K562 (cell line): ENCODE measurements at regions not wholly inside any gene's neighbourhood (a gene's known extent, or its start where the extent isn't known, plus 50 kb on each side); places are given as distances from the start of the nearest gene placed in this dataset.

Experiments used
- DACH1 ChIP-seq: fragments of 450-650 bp; IDR thresholded peaks from 2 replicates; pipeline ENCODE4 v1.6.1; 2018; ENCODE audit not compliant: partially characterized antibody
- HNRNPUL1 ChIP-seq: fragments of 200-400 bp; formaldehyde crosslinking; IDR thresholded peaks from 2 replicates; pipeline ENCODE4 v1.6.1; 2017; ENCODE audit warnings: low read length
- LEF1 ChIP-seq: fragments of 450-650 bp; IDR thresholded peaks from 2 replicates; pipeline ENCODE4 v1.6.1; 2016; ENCODE audit warnings: mild to moderate bottlenecking
- POU5F1 ChIP-seq: fragments of 150-350 bp; IDR thresholded peaks from 2 replicates; pipeline ENCODE4 v1.6.1; 2014; ENCODE audit warnings: borderline replicate concordance, low read length, low read depth, mild to moderate bottlenecking; ENCODE audit not compliant: partially characterized antibody
- TF ChIP-seq, protein P1 (sequence below), 2 experiments: fragments of 450-650 bp; formaldehyde crosslinking in 1 of 2; IDR thresholded peaks; 2 replicates each; pipeline versions ENCODE4 v1.4.0 to v1.6.1; 2014 to 2020; ENCODE audit warnings: mild to moderate bottlenecking in 2 of 2, borderline replicate concordance in 1 of 2, low read depth in 1 of 2
- TF ChIP-seq, protein P2 (sequence below): sonication (generic); formaldehyde crosslinking; IDR thresholded peaks from 2 replicates; pipeline ENCODE4 v1.8.1; 2023; ENCODE audit warnings: mild to moderate bottlenecking, missing genetic modification reagents, moderate library complexity
- TF ChIP-seq, protein P3 (sequence below): fragments of 450-650 bp; IDR thresholded peaks from 2 replicates; pipeline ENCODE4 v1.6.1; 2016; ENCODE audit warnings: antibody characterized with exemption

- TF ChIP-seq, protein P1, sequence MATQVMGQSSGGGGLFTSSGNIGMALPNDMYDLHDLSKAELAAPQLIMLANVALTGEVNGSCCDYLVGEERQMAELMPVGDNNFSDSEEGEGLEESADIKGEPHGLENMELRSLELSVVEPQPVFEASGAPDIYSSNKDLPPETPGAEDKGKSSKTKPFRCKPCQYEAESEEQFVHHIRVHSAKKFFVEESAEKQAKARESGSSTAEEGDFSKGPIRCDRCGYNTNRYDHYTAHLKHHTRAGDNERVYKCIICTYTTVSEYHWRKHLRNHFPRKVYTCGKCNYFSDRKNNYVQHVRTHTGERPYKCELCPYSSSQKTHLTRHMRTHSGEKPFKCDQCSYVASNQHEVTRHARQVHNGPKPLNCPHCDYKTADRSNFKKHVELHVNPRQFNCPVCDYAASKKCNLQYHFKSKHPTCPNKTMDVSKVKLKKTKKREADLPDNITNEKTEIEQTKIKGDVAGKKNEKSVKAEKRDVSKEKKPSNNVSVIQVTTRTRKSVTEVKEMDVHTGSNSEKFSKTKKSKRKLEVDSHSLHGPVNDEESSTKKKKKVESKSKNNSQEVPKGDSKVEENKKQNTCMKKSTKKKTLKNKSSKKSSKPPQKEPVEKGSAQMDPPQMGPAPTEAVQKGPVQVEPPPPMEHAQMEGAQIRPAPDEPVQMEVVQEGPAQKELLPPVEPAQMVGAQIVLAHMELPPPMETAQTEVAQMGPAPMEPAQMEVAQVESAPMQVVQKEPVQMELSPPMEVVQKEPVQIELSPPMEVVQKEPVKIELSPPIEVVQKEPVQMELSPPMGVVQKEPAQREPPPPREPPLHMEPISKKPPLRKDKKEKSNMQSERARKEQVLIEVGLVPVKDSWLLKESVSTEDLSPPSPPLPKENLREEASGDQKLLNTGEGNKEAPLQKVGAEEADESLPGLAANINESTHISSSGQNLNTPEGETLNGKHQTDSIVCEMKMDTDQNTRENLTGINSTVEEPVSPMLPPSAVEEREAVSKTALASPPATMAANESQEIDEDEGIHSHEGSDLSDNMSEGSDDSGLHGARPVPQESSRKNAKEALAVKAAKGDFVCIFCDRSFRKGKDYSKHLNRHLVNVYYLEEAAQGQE (IDR thresholded peaks at IDR 0.05; ENCODE audit: borderline replicate concordance), result no peak
- TF ChIP-seq, protein P1 (CRISPR knock-in tag; IDR thresholded peaks at IDR 0.05; ENCODE audit: low read depth), result no peak
- TF ChIP-seq, protein P2, sequence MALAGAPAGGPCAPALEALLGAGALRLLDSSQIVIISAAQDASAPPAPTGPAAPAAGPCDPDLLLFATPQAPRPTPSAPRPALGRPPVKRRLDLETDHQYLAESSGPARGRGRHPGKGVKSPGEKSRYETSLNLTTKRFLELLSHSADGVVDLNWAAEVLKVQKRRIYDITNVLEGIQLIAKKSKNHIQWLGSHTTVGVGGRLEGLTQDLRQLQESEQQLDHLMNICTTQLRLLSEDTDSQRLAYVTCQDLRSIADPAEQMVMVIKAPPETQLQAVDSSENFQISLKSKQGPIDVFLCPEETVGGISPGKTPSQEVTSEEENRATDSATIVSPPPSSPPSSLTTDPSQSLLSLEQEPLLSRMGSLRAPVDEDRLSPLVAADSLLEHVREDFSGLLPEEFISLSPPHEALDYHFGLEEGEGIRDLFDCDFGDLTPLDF, result no peak
- no peak for TF ChIP-seq HNRNPUL1
- TF ChIP-seq, protein P3, sequence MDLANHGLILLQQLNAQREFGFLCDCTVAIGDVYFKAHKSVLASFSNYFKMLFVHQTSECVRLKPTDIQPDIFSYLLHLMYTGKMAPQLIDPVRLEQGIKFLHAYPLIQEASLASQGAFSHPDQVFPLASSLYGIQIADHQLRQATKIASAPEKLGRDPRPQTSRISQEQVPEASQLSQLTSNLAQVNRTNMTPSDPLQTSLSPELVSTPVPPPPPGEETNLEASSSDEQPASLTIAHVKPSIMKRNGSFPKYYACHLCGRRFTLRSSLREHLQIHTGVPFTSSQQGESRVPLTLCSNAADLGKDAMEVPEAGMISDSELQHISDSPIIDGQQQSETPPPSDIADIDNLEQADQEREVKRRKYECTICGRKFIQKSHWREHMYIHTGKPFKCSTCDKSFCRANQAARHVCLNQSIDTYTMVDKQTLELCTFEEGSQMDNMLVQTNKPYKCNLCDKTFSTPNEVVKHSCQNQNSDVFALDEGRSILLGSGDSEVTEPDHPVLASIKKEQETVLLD, result no peak
- TF ChIP-seq POU5F1, result no peak
- TF ChIP-seq DACH1, result no peak
- no peak for TF ChIP-seq LEF1
Measured at GRCh38 chr15:62932436-62932835, 110.1 kb upstream of the TPM1 start (continued).
